Glutamatergic neuron (in vitro differentiated cells): ENCODE measurements at regions not wholly inside any gene's neighbourhood (a gene's known extent, or its start where the extent isn't known, plus 50 kb on each side); places are given as distances from the start of the nearest gene placed in this dataset.

Experiments used
- DNase-seq: peaks from one replicate; pipeline ENCODE4 v3.0.0; 2022
- H3K27ac Mint-ChIP-seq: one replicate; pipeline ENCODE4 v1.8.0; 2020; ENCODE audit warnings: mild to moderate bottlenecking, mixed read lengths, inconsistent platforms; ENCODE audit not compliant: unreplicated experiment
- H3K27me3 Mint-ChIP-seq: one replicate; pipeline ENCODE4 v1.8.0; 2020; ENCODE audit warnings: mild to moderate bottlenecking, moderate library complexity, mixed read lengths, inconsistent platforms; ENCODE audit not compliant: unreplicated experiment
- H3K36me3 Mint-ChIP-seq: one replicate; pipeline ENCODE4 v1.8.0; 2020; ENCODE audit warnings: mild to moderate bottlenecking, mixed read lengths, inconsistent platforms; ENCODE audit not compliant: unreplicated experiment
- H3K4me1 Mint-ChIP-seq: one replicate; pipeline ENCODE4 v1.8.0; 2020; ENCODE audit warnings: mild to moderate bottlenecking, low read depth, mixed read lengths, inconsistent platforms; ENCODE audit not compliant: unreplicated experiment
- H3K4me3 Mint-ChIP-seq: one replicate; pipeline ENCODE4 v1.8.0; 2020; ENCODE audit warnings: mild to moderate bottlenecking, mixed read lengths, inconsistent platforms; ENCODE audit not compliant: unreplicated experiment
- H3K9me3 Mint-ChIP-seq: one replicate; pipeline ENCODE4 v1.8.0; 2020; ENCODE audit warnings: mild to moderate bottlenecking, moderate library complexity, mixed read lengths, inconsistent platforms; ENCODE audit not compliant: unreplicated experiment
- TF ChIP-seq, protein P1 (sequence below): fragments of 200-600 bp; sonication (generic); IDR thresholded peaks from one replicate; pipeline ENCODE4 v1.5.0; 2021; ENCODE audit not compliant: partially characterized antibody, unreplicated experiment

DNA sequence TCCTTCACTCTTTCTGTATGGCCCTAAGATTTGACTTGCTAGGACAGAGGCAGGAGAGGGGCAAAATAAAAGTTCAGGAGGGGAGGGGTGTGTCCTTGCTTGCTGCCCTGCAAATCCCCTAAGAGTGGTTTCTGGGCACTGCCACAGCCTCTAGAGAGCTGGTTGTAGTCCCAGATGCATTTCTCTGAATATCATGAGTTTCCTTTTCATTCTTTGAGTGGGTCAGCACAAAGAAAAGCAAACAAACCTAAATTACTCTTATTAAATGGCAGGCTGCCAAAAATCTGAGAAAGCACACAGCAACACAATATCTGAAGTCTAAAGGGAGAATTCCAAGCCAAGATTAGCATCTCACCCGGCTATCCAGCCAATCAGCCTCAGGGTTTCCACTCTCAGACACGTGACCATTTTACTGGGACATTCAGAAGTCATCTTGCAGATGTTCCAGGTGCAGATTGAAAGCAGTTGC lies 919.3 kb downstream of the TUSC7 start:
- Mint-ChIP-seq H3K9me3 (no peaks in the 10 kb centered on the region), H3K36me3 (no peaks in the 10 kb centered on the region), H3K27ac (no peak overlapping the region), H3K27me3 (peaks cover 3% of the 10 kb centered on the region), H3K4me1 (peaks cover 34% of the 10 kb centered on the region), H3K4me3 (no peak overlapping the region)
- TF ChIP-seq, protein P1, sequence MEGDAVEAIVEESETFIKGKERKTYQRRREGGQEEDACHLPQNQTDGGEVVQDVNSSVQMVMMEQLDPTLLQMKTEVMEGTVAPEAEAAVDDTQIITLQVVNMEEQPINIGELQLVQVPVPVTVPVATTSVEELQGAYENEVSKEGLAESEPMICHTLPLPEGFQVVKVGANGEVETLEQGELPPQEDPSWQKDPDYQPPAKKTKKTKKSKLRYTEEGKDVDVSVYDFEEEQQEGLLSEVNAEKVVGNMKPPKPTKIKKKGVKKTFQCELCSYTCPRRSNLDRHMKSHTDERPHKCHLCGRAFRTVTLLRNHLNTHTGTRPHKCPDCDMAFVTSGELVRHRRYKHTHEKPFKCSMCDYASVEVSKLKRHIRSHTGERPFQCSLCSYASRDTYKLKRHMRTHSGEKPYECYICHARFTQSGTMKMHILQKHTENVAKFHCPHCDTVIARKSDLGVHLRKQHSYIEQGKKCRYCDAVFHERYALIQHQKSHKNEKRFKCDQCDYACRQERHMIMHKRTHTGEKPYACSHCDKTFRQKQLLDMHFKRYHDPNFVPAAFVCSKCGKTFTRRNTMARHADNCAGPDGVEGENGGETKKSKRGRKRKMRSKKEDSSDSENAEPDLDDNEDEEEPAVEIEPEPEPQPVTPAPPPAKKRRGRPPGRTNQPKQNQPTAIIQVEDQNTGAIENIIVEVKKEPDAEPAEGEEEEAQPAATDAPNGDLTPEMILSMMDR: no peak
- DNase-seq: no peak

GRCh38 chr3:117629505-117629904 lies 919.9 kb downstream of the TUSC7 start:
- TF ChIP-seq, protein P1: no peak
- Mint-ChIP-seq H3K27ac (no peak overlapping the region), H3K9me3 (no peaks in the 10 kb centered on the region), H3K36me3 (no peaks in the 10 kb centered on the region), H3K27me3 (peaks cover 3% of the 10 kb centered on the region), H3K4me1 (peaks cover 34% of the 10 kb centered on the region), H3K4me3 (no peak overlapping the region)
- no peak for DNase-seq

DNA sequence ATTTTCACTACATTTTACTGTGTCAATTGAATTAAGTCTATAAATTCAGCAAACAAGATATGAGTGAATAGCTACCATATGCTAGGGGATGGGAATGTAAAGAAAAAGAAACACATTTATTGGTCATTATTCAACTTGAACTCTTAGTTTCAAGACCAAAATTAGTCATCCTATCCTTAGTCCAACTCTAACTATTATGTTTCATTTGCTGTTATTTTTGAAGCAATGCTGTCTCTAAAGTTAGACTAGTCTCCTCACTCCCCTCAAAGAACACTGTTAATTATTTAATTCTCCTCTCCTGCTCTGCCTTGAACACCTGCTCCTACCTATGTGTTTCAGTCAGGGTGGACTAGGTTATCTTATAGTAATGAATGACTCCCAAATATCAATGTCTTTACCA lies 920.9 kb downstream of the TUSC7 start:
- Mint-ChIP-seq H3K4me3 (no peak overlapping the region), H3K27ac (no peak overlapping the region), H3K36me3 (no peaks in the 10 kb centered on the region), H3K4me1 (peaks cover 34% of the 10 kb centered on the region), H3K9me3 (no peaks in the 10 kb centered on the region), H3K27me3 (peaks cover 3% of the 10 kb centered on the region)
- no peak for DNase-seq
- TF ChIP-seq, protein P1: no peak

DNA sequence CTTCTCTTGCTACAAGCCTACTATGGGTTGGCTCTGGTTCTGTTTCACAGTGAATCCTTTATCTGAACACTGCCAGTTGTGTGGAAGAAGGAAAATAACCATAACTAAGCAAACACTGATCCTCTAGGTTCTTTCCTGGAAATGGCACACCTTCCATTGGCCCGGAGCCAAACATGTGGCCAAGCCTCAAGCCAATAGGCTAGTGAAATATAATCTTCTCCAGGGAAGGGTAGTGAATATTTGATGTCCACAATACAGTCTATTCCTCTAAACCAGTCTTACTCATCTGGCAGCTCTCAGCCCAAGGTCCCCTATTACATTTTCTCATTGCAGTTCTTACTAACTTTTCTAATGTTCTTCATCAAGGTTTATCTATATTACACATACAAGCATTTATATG lies 921.3 kb downstream of the TUSC7 start:
- H3K27me3 Mint-ChIP-seq: peaks cover 3% of the 10 kb centered on the region
- TF ChIP-seq, protein P1: no peak
- H3K4me3 Mint-ChIP-seq: no peak overlapping the region
- H3K4me1 Mint-ChIP-seq: peaks cover 34% of the 10 kb centered on the region
- H3K27ac Mint-ChIP-seq: no peak overlapping the region
- peak; percentile 26 for DNase-seq
- no peaks in the 10 kb centered on the region for H3K36me3 Mint-ChIP-seq
- H3K9me3 Mint-ChIP-seq: no peaks in the 10 kb centered on the region

- peaks cover 3% of the 10 kb centered on the region for H3K27me3 Mint-ChIP-seq
- TF ChIP-seq, protein P1: no peak
These were observed 922.2 kb downstream of the TUSC7 start for GRCh38 chr3:117631781-117632180.

More at GRCh38 chr3:117631781-117632180, 922.2 kb downstream of the TUSC7 start:
- DNase-seq: no peak
- H3K4me1 Mint-ChIP-seq: peaks cover 34% of the 10 kb centered on the region
- H3K4me3 Mint-ChIP-seq: no peak overlapping the region
- no peak overlapping the region for H3K27ac Mint-ChIP-seq
- no peaks in the 10 kb centered on the region for H3K36me3 Mint-ChIP-seq
- no peaks in the 10 kb centered on the region for H3K9me3 Mint-ChIP-seq
